Liver (tissue), 3 donors: ENCODE measurements at regions not wholly inside any gene's neighbourhood (a gene's known extent, or its start where the extent isn't known, plus 50 kb on each side); places are given as distances from the start of the nearest gene placed in this dataset.

Experiments
- CTCF ChIP-seq: fragments of 150-350 bp; IDR thresholded peaks from 2 replicates; pipeline ENCODE4 v1.5.1; 2017; ENCODE audit warnings: improper control_type of control experiment, low read depth, low read length; ENCODE audit not compliant: missing input control
- HNF4G ChIP-seq: IDR thresholded peaks from 2 replicates; pipeline ENCODE4 v1.6.1; 2016; ENCODE audit warnings: antibody characterized with exemption
- JUND ChIP-seq, 2 donors: IDR thresholded peaks; 2 replicates each; pipeline ENCODE4 v1.6.1; 2016; ENCODE audit warnings: antibody characterized with exemption in 2 of 2
- MAX ChIP-seq: IDR thresholded peaks from 2 replicates; pipeline ENCODE4 v1.6.1; 2016; ENCODE audit warnings: antibody characterized with exemption
- RAD21 ChIP-seq, 2 donors: IDR thresholded peaks; 2 replicates each; pipeline ENCODE4 v1.6.1; 2016; ENCODE audit warnings: antibody characterized with exemption in 2 of 2, mild to moderate bottlenecking in 2 of 2
- REST ChIP-seq: IDR thresholded peaks from 2 replicates; pipeline ENCODE4 v1.6.1; 2016; ENCODE audit warnings: antibody characterized with exemption, mild to moderate bottlenecking
- SP1 ChIP-seq: IDR thresholded peaks from 2 replicates; pipeline ENCODE4 v1.6.1; 2018; ENCODE audit warnings: antibody characterized with exemption, mild to moderate bottlenecking
- TAF1 ChIP-seq: conservative IDR thresholded peaks from 2 replicates; pipeline ENCODE4 v1.6.1; 2016; ENCODE audit warnings: antibody characterized with exemption, mild to moderate bottlenecking
- ZBTB33 ChIP-seq: IDR thresholded peaks from 2 replicates; pipeline ENCODE4 v1.6.1; 2016; ENCODE audit warnings: antibody characterized with exemption
- donor health status: healthy.
- donor health status: healthy.

- TF ChIP-seq MAX (no peak), CTCF (no peak), TAF1 (no peak), REST (no peak), ZBTB33 (no peak), JUND (IDR thresholded peaks at IDR 0.05) (no peak), SP1 (no peak), RAD21 (IDR thresholded peaks at IDR 0.05) (no peak), HNF4G (no peak)
These were observed 358.2 kb upstream of the PTGER4 start for GRCh38 chr5:40321514-40321913.
